ENCODE measurements at regions not wholly inside any gene's neighbourhood (a gene's known extent, or its start where the extent isn't known, plus 50 kb on each side); places are given as distances from the start of the nearest gene placed in this dataset.
"Not testable (repeated sequence)": the region's sequence is repeated elsewhere in the genome, so short reads cannot be mapped to it uniquely, and the experiment has no call there.

DNA sequence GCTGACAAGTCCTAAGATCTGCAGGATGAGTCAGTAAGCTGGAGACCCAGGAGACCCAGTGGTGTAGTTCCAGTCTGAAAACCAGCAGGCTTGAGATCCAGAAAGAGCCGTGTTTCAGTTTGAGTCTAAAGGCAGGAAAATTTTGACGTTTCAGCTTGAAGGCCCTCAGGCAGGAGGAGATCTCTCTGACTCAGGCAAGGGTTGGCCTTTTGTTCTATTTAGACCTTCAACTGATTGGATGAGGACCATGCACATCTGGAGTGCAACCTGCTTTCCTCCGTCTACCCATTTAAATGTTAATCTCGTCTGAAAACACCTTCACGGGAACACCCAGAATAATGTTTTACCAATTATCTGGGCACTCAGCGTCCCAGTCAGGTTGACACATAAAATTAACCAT is 69.5 kb downstream of the NPIPA7 start:
- not testable (repeated sequence) for H3K9ac ChIP-seq (ENCODE audit: low read depth, low read length); H3K4me1 ChIP-seq (ENCODE audit: insufficient read depth, low read length); H3K36me3 ChIP-seq (ENCODE audit: insufficient read depth, low read depth, low read length); H3K9me3 ChIP-seq (ENCODE audit: insufficient read depth, low read depth, low read length); H3K27me3 ChIP-seq (ENCODE audit: insufficient read depth, low read length); H3K27ac ChIP-seq (ENCODE audit: low read length); H3K4me3 ChIP-seq (ENCODE audit: low read length)

- not testable (repeated sequence) for H3K9ac ChIP-seq (ENCODE audit: low read depth, low read length); H3K27ac ChIP-seq (ENCODE audit: low read length); H3K36me3 ChIP-seq (ENCODE audit: insufficient read depth, low read depth, low read length); H3K27me3 ChIP-seq (ENCODE audit: insufficient read depth, low read length); H3K4me1 ChIP-seq (ENCODE audit: insufficient read depth, low read length); H3K4me3 ChIP-seq (ENCODE audit: low read length); H3K9me3 ChIP-seq (ENCODE audit: insufficient read depth, low read depth, low read length)
Measured at GRCh38 chr16:16449712-16450237, 70.8 kb downstream of the NPIPA7 start.

DNA sequence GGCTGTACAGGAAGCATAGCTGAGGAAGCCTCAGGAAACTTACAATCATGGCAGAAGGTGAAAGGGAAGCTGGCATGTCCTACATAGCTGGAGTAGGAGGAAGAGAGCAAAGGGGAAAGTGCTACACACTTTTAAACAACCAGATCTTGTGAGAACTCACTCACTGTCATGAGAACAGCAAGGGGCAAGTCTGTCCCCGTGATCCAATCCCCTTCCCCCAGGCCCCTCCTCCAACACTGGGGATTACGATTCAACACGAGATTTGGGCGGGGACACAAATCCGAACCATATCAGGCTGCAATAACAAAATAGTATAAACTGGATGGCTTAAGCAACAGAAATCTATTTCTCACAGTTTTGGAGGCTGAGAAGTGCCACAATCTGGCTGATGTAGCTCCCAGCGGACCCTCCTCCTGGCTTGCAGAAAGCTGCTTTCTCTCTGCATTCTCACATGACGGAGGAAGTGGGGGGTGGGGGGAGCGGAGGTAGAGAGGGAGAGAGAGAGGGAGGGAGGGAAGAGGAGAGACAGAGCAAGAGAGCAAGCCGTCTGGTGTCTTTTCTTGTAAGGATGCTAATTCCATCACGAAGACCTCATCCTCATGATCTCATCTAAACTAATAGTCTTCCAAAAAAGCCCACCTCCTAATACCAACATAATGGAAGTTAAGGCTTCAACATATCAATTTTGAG is 72.9 kb downstream of the NPIPA7 start:
- not testable (repeated sequence) for H3K9me3 ChIP-seq (ENCODE audit: insufficient read depth, low read depth, low read length); H3K27ac ChIP-seq (ENCODE audit: low read length); H3K27me3 ChIP-seq (ENCODE audit: insufficient read depth, low read length); H3K4me1 ChIP-seq (ENCODE audit: insufficient read depth, low read length); H3K36me3 ChIP-seq (ENCODE audit: insufficient read depth, low read depth, low read length); H3K4me3 ChIP-seq (ENCODE audit: low read length); H3K9ac ChIP-seq (ENCODE audit: low read depth, low read length)

DNA sequence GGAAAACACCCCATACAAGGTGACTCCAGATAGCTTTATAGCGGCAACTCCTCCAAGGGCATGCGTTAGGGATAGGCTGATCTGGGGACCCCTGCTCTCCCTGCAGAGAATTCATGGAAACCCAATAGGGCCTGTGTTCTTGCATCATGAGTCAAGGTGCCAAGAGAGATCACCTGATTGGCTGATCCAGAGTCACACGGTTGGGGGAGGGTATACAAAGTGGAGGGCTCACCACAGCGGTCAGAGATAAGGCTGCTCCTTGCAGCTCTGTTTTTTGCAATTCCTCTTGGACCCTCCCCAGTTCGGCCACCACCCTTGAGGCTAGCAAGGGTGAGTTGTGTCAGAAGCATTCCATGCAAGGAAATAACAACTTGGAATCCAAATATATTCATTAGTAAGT is 79.6 kb downstream of the NPIPA7 start:
- not testable (repeated sequence) for H3K9ac ChIP-seq (ENCODE audit: low read depth, low read length); H3K9me3 ChIP-seq (ENCODE audit: insufficient read depth, low read depth, low read length); H3K4me1 ChIP-seq (ENCODE audit: insufficient read depth, low read length); H3K27me3 ChIP-seq (ENCODE audit: insufficient read depth, low read length); H3K36me3 ChIP-seq (ENCODE audit: insufficient read depth, low read depth, low read length); H3K4me3 ChIP-seq (ENCODE audit: low read length); H3K27ac ChIP-seq (ENCODE audit: low read length)

GRCh38 chr16:16463792-16464191 is 84.9 kb downstream of the NPIPA7 start:
- H3K9me3 ChIP-seq (ENCODE audit: insufficient read depth, low read depth, low read length); H3K27me3 ChIP-seq (ENCODE audit: insufficient read depth, low read length); H3K4me1 ChIP-seq (ENCODE audit: insufficient read depth, low read length); H3K4me3 ChIP-seq (ENCODE audit: low read length); H3K9ac ChIP-seq (ENCODE audit: low read depth, low read length); H3K36me3 ChIP-seq (ENCODE audit: insufficient read depth, low read depth, low read length); H3K27ac ChIP-seq (ENCODE audit: low read length): not testable (repeated sequence)

DNA sequence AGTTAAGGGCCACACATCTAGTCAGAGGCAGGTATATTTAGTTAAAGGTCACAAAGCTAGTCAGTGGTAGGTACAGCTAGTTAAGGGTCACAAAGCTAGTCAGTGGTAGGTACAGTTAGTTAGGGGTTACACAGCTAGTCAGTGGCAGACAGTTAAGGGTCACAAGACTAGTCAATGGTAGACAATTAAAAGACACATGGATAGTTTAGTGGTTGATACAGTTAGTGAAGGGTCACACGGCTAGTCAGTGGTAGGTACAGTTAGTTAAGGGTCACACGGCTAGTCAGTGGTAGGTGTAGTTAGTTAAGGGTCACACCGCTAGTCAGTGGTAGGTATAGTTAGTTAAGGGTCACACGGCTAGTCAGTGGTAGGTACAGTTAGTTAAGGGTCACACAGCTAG is 110.0 kb downstream of the NPIPA7 start:
- not testable (repeated sequence) for H3K36me3 ChIP-seq (ENCODE audit: insufficient read depth, low read depth, low read length); H3K4me1 ChIP-seq (ENCODE audit: insufficient read depth, low read length)

GRCh38 chr16:16489466-16489865 is 110.5 kb downstream of the NPIPA7 start:
- not testable (repeated sequence) for H3K27me3 ChIP-seq (ENCODE audit: insufficient read depth, low read length); H3K9me3 ChIP-seq (ENCODE audit: insufficient read depth, low read depth, low read length); H3K27ac ChIP-seq (ENCODE audit: low read length); H3K4me3 ChIP-seq (ENCODE audit: low read length); H3K36me3 ChIP-seq (ENCODE audit: insufficient read depth, low read depth, low read length); H3K4me1 ChIP-seq (ENCODE audit: insufficient read depth, low read length); H3K9ac ChIP-seq (ENCODE audit: low read depth, low read length)

More for the DNA sequence above, 110.0 kb downstream of the NPIPA7 start:
- not testable (repeated sequence) for H3K4me3 ChIP-seq (ENCODE audit: low read length); H3K9ac ChIP-seq (ENCODE audit: low read depth, low read length); H3K9me3 ChIP-seq (ENCODE audit: insufficient read depth, low read depth, low read length); H3K27ac ChIP-seq (ENCODE audit: low read length); H3K27me3 ChIP-seq (ENCODE audit: insufficient read depth, low read length)

DNA sequence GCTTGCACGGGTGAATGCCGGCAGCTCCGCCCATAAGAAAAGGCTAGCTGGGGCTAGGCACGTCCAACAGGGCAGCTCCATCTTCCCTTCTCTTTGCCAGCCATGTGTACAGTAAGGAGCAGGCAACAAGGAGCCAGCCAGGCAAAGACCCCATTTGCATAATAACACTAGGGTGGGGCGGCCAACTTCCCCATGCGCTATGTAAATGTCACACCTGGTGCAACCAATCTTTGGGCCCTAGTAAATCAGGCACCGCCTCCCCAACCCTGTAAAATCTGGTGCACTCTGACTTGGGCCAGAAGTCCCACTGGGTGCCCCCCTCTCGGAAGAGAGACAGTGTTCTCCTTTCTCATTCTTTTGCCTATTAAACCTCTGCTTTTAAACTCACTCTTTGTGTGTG is 115.2 kb downstream of the NPIPA7 start:
- not testable (repeated sequence) for H3K4me1 ChIP-seq (ENCODE audit: insufficient read depth, low read length); H3K4me3 ChIP-seq (ENCODE audit: low read length); H3K27me3 ChIP-seq (ENCODE audit: insufficient read depth, low read length); H3K27ac ChIP-seq (ENCODE audit: low read length); H3K9ac ChIP-seq (ENCODE audit: low read depth, low read length); H3K9me3 ChIP-seq (ENCODE audit: insufficient read depth, low read depth, low read length); H3K36me3 ChIP-seq (ENCODE audit: insufficient read depth, low read depth, low read length)

DNA sequence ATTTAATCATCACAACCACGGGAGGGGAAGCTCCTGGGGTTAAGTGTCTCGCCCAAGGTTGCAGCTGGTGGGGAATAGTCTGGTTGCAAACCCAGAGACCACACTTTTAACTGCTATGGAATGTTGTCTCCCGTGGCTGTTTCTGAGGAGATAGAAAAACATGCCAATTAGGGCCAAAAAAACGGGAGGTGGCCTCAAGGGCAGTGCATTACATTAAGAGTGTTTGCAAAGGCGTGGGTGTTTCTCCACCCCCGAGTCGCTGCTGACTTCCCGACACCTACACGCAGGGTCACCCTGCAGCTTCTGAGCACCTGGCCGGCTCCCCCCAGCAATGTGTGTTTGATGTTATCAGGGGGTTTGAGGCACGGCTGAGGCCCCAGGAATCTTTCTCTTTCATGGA is 116.1 kb downstream of the NPIPA7 start:
- not testable (repeated sequence) for H3K9me3 ChIP-seq (ENCODE audit: insufficient read depth, low read depth, low read length); H3K36me3 ChIP-seq (ENCODE audit: insufficient read depth, low read depth, low read length); H3K4me1 ChIP-seq (ENCODE audit: insufficient read depth, low read length); H3K9ac ChIP-seq (ENCODE audit: low read depth, low read length); H3K4me3 ChIP-seq (ENCODE audit: low read length); H3K27me3 ChIP-seq (ENCODE audit: insufficient read depth, low read length); H3K27ac ChIP-seq (ENCODE audit: low read length)

- H3K4me3 ChIP-seq (ENCODE audit: low read length); H3K4me1 ChIP-seq (ENCODE audit: insufficient read depth, low read length); H3K9ac ChIP-seq (ENCODE audit: low read depth, low read length); H3K9me3 ChIP-seq (ENCODE audit: insufficient read depth, low read depth, low read length); H3K27ac ChIP-seq (ENCODE audit: low read length); H3K36me3 ChIP-seq (ENCODE audit: insufficient read depth, low read depth, low read length); H3K27me3 ChIP-seq (ENCODE audit: insufficient read depth, low read length): not testable (repeated sequence)
Measured at GRCh38 chr16:16499875-16500274, 120.9 kb downstream of the NPIPA7 start.

DNA sequence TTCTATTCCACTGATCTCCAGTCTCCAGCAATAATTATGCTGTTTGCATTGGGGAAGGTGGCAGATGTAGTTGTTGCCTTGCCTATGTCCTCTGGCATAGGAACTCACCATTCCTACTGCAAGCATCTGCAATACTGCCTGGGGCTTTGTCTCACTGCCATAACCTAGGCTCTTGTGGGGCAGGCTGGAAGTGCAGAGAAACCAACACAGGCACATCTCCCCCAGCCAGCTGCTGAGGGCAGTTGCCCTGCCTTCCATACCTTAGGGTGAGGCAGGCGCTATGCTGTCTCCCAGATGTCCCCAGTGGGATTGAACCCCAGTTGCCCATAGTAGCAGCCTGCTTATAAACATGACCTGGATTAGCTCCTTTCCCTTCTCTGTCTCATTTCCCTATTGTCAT is 128.1 kb downstream of the NPIPA7 start:
- not testable (repeated sequence) for H3K27ac ChIP-seq (ENCODE audit: low read length); H3K4me1 ChIP-seq (ENCODE audit: insufficient read depth, low read length); H3K9me3 ChIP-seq (ENCODE audit: insufficient read depth, low read depth, low read length); H3K36me3 ChIP-seq (ENCODE audit: insufficient read depth, low read depth, low read length); H3K4me3 ChIP-seq (ENCODE audit: low read length); H3K27me3 ChIP-seq (ENCODE audit: insufficient read depth, low read length); H3K9ac ChIP-seq (ENCODE audit: low read depth, low read length)

DNA sequence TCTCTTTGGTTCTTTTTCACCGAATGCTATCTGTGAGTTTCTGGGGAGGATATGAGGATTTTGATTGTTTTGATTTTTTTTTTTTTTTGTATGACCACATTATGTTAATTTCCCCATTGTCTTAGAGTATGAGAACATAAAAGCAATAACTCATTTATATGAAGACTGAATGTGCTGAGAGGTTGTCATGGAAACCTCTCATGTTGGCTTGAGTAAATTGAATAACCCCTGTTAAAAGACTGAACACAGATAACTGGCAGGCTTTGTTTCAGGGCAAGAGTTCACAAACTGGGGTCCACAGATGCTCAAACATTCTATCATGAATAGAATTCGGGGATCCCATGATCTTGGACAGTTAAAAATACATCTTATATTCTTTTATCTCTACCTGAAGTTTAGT is 129.4 kb downstream of the NPIPA7 start:
- not testable (repeated sequence) for H3K4me1 ChIP-seq (ENCODE audit: insufficient read depth, low read length); H3K27me3 ChIP-seq (ENCODE audit: insufficient read depth, low read length); H3K9me3 ChIP-seq (ENCODE audit: insufficient read depth, low read depth, low read length); H3K27ac ChIP-seq (ENCODE audit: low read length); H3K4me3 ChIP-seq (ENCODE audit: low read length); H3K36me3 ChIP-seq (ENCODE audit: insufficient read depth, low read depth, low read length); H3K9ac ChIP-seq (ENCODE audit: low read depth, low read length)

GRCh38 chr16:16519395-16519794 is 140.5 kb downstream of the NPIPA7 start:
- not testable (repeated sequence) for H3K4me3 ChIP-seq (ENCODE audit: low read length); H3K9ac ChIP-seq (ENCODE audit: low read depth, low read length); H3K4me1 ChIP-seq (ENCODE audit: insufficient read depth, low read length); H3K9me3 ChIP-seq (ENCODE audit: insufficient read depth, low read depth, low read length); H3K36me3 ChIP-seq (ENCODE audit: insufficient read depth, low read depth, low read length); H3K27ac ChIP-seq (ENCODE audit: low read length); H3K27me3 ChIP-seq (ENCODE audit: insufficient read depth, low read length)

Measured in iPS-20b (cell line).